NT2/D1 (cell line): ENCODE measurements at regions not wholly inside any gene's neighbourhood (a gene's known extent, or its start where the extent isn't known, plus 50 kb on each side); places are given as distances from the start of the nearest gene placed in this dataset.

ENCODE experiments used
- DNase-seq: peaks from one replicate; pipeline ENCODE4 v3.0.0-alpha.2; 2011; ENCODE audit warnings: low read depth, low spot score
- H3K27me3 ChIP-seq: 2 replicates; pipeline ENCODE4 v1.6.0; 2011; ENCODE audit warnings: mild to moderate bottlenecking; ENCODE audit not compliant: insufficient read length, insufficient read depth
- H3K36me3 ChIP-seq: 2 replicates; pipeline ENCODE4 v1.6.1; 2011; ENCODE audit warnings: mild to moderate bottlenecking, low read length, mixed read lengths; ENCODE audit not compliant: insufficient read depth, insufficient read length
- H3K4me1 ChIP-seq: 2 replicates; pipeline ENCODE4 v1.5.1; 2011; ENCODE audit not compliant: insufficient read depth, insufficient read length
- H3K4me3 ChIP-seq: 2 replicates; pipeline ENCODE4 v1.5.1; 2011; ENCODE audit warnings: low read depth; ENCODE audit not compliant: insufficient read length
- H3K9ac ChIP-seq: 2 replicates; pipeline ENCODE4 v1.6.0; 2011; ENCODE audit warnings: low read depth; ENCODE audit not compliant: insufficient read length
- H3K9me3 ChIP-seq: 2 replicates; pipeline ENCODE4 v1.5.1; 2011; ENCODE audit warnings: mild to moderate bottlenecking, low read length; ENCODE audit not compliant: insufficient read depth
- SUZ12 ChIP-seq: IDR thresholded peaks from 2 replicates; pipeline ENCODE4 v1.6.1; 2011; ENCODE audit not compliant: insufficient read length, insufficient read depth; ENCODE audit errors: extremely low read depth
- YY1 ChIP-seq: IDR thresholded peaks from 2 replicates; pipeline ENCODE4 v1.6.1; 2011; ENCODE audit not compliant: insufficient read length, insufficient read depth
- ZNF274 ChIP-seq: IDR thresholded peaks from 2 replicates; pipeline ENCODE4 v1.6.1; 2011; ENCODE audit warnings: mild to moderate bottlenecking, low read depth, low read length

GRCh38 chr12:62130402-62130801 lies 129.8 kb upstream of the USP15 start:
- no peaks in the 10 kb centered on the region for H3K9me3 ChIP-seq
- no peaks in the 10 kb centered on the region for H3K36me3 ChIP-seq
- no peak overlapping the region for H3K4me3 ChIP-seq
- DNase-seq, result no peak
- no peak for TF ChIP-seq SUZ12
- TF ChIP-seq ZNF274, result no peak
- TF ChIP-seq YY1, result no peak
- H3K9ac ChIP-seq, result no peak overlapping the region
- no peaks in the 10 kb centered on the region for H3K4me1 ChIP-seq
- H3K27me3 ChIP-seq, result no peaks in the 10 kb centered on the region

GRCh38 chr12:62130834-62131552 lies 129.2 kb upstream of the USP15 start:
- no peaks in the 10 kb centered on the region for H3K36me3 ChIP-seq
- no peak overlapping the region for H3K9ac ChIP-seq
- DNase-seq, result no peak
- no peaks in the 10 kb centered on the region for H3K27me3 ChIP-seq
- no peak for TF ChIP-seq YY1
- no peak for TF ChIP-seq ZNF274
- TF ChIP-seq SUZ12, result no peak
- H3K4me1 ChIP-seq, result no peaks in the 10 kb centered on the region
- H3K9me3 ChIP-seq, result no peaks in the 10 kb centered on the region
- H3K4me3 ChIP-seq, result no peak overlapping the region

- TF ChIP-seq YY1, result no peak
- no peak for TF ChIP-seq SUZ12
- TF ChIP-seq ZNF274, result no peak
- H3K27me3 ChIP-seq, result no peaks in the 10 kb centered on the region
Measured at GRCh38 chr12:62133440-62133839, 126.8 kb upstream of the USP15 start.

GRCh38 chr12:62135553-62136200 lies 124.5 kb upstream of the USP15 start:
- no peaks in the 10 kb centered on the region for H3K4me1 ChIP-seq
- TF ChIP-seq SUZ12 (no peak), YY1 (no peak), ZNF274 (no peak)
- no peaks in the 10 kb centered on the region for H3K36me3 ChIP-seq
- no peaks in the 10 kb centered on the region for H3K9me3 ChIP-seq
- no peak for DNase-seq
- H3K27me3 ChIP-seq, result no peaks in the 10 kb centered on the region
- no peak overlapping the region for H3K9ac ChIP-seq
- H3K4me3 ChIP-seq, result no peak overlapping the region

More at GRCh38 chr12:62133440-62133839, 126.8 kb upstream of the USP15 start:
- no peaks in the 10 kb centered on the region for H3K4me1 ChIP-seq
- H3K9me3 ChIP-seq, result no peaks in the 10 kb centered on the region
- H3K36me3 ChIP-seq, result no peaks in the 10 kb centered on the region
- no peak overlapping the region for H3K4me3 ChIP-seq
- DNase-seq, result no peak
- H3K9ac ChIP-seq, result no peak overlapping the region

- Histone ChIP-seq H3K9me3 (no peaks in the 10 kb centered on the region), H3K4me1 (no peaks in the 10 kb centered on the region), H3K36me3 (no peaks in the 10 kb centered on the region), H3K9ac (no peak overlapping the region), H3K27me3 (no peaks in the 10 kb centered on the region), H3K4me3 (no peak overlapping the region)
- DNase-seq, result no peak
- TF ChIP-seq SUZ12 (no peak), ZNF274 (no peak), YY1 (no peak)
Measured at GRCh38 chr12:62136496-62136895, 123.7 kb upstream of the USP15 start.

GRCh38 chr12:62138527-62138926 lies 121.7 kb upstream of the USP15 start:
- TF ChIP-seq YY1, result no peak
- no peak for TF ChIP-seq ZNF274
- no peak for TF ChIP-seq SUZ12
- H3K4me3 ChIP-seq, result no peak overlapping the region
- H3K27me3 ChIP-seq, result no peaks in the 10 kb centered on the region
- no peak overlapping the region for H3K9ac ChIP-seq
- no peaks in the 10 kb centered on the region for H3K9me3 ChIP-seq
- no peaks in the 10 kb centered on the region for H3K36me3 ChIP-seq
- no peak for DNase-seq
- no peaks in the 10 kb centered on the region for H3K4me1 ChIP-seq

- no peaks in the 10 kb centered on the region for H3K4me1 ChIP-seq
- no peaks in the 10 kb centered on the region for H3K9me3 ChIP-seq
- no peak for DNase-seq
- no peaks in the 10 kb centered on the region for H3K36me3 ChIP-seq
- TF ChIP-seq SUZ12, result no peak
- no peak for TF ChIP-seq ZNF274
- TF ChIP-seq YY1, result no peak
- no peak overlapping the region for H3K4me3 ChIP-seq
- H3K9ac ChIP-seq, result no peak overlapping the region
- H3K27me3 ChIP-seq, result no peaks in the 10 kb centered on the region
Measured at GRCh38 chr12:62146318-62146717, 113.9 kb upstream of the USP15 start.
